Esophagus squamous epithelium (tissue), 5 donors: ENCODE measurements at regions not wholly inside any gene's neighbourhood (a gene's known extent, or its start where the extent isn't known, plus 50 kb on each side); places are given as distances from the start of the nearest gene placed in this dataset.
A peak's percentile ranks its signal among the peaks of the same experiment; 100 is the strongest.

Experiments
- DNase-seq: peaks from one replicate; lab custom pipeline; 2025; lab: John Stamatoyannopoulos, UW
- H3K27ac ChIP-seq, 4 donors: fragments of 200-600 bp; sonication (generic); one replicate each; pipeline ENCODE4 v1.5.1; 2016 to 2019; ENCODE audit warnings: mild to moderate bottlenecking in 1 of 4
- H3K27me3 ChIP-seq, 4 donors: fragments of 200-600 bp; sonication (generic); 1 replicate in 3 of 4; 2 replicates in 1 of 4; pipeline versions ENCODE4 v1.5.1 to v1.6.0; 2017 to 2021; ENCODE audit warnings: antibody characterized with exemption in 1 of 4
- H3K36me3 ChIP-seq, 3 donors: fragments of 200-600 bp; sonication (generic); one replicate each; pipeline ENCODE4 v1.5.1; 2016 to 2019
- H3K4me1 ChIP-seq, 3 donors: fragments of 200-600 bp; sonication (generic); one replicate each; pipeline ENCODE4 v1.5.1; 2017 to 2019
- H3K4me3 ChIP-seq, 4 donors: fragments of 200-600 bp; sonication (generic); 1 replicate in 3 of 4; 2 replicates in 1 of 4; pipeline ENCODE4 v1.5.1; 2016 to 2019; ENCODE audit warnings: mild to moderate bottlenecking in 2 of 4, moderate library complexity in 1 of 4
- H3K9me3 ChIP-seq, 3 donors: fragments of 200-600 bp; sonication (generic); one replicate each; pipeline ENCODE4 v1.5.1; 2016 to 2019
- CTCF ChIP-seq, 6 experiments: fragments of 450-650 bp in 4 of 6; fragments of 200-600 bp in 2 of 6; sonication (generic) in 2 of 6; IDR thresholded peaks; one replicate each; pipeline ENCODE4 v1.5.1; 2016 to 2019; ENCODE audit warnings: antibody characterized with exemption in 6 of 6, mild to moderate bottlenecking in 4 of 6, moderate library complexity in 4 of 6
- POLR2A ChIP-seq, 4 donors: fragments of 450-650 bp; IDR thresholded peaks; one replicate each; pipeline ENCODE4 v1.6.1; 2017; ENCODE audit warnings: antibody characterized with exemption in 4 of 4, mild to moderate bottlenecking in 4 of 4, moderate library complexity in 3 of 4
- WGBS, 2 donors: methylation state at CpG; one replicate each; pipeline ENCODE4 v1.1.5; 2018; 5-methylcytosine and 5-hydroxymethylcytosine counted together
- intact Hi-C: fragments of 100-400 bp; cut with DNase I; formaldehyde crosslinking; loops from one replicate; pipeline ENCODE4 v1.15.0; 2022
- donor health status: DM: yes; HTN: yes; CAD: no.

GRCh38 chr2:20549691-20550348, 101.1 kb downstream of the HS1BP3 start:
- H3K27ac ChIP-seq, result no peak overlapping the region

GRCh38 chr2:20551260-20551944, 99.5 kb downstream of the HS1BP3 start:
- H3K9me3 ChIP-seq, result no peaks in the 10 kb centered on the region
- no peaks in the 10 kb centered on the region for H3K27me3 ChIP-seq
- DNase-seq, result no peak
- peaks cover 0 to 11% (median 0%) of the 10 kb centered on the region in 3 donors for H3K4me1 ChIP-seq
- no peaks in the 10 kb centered on the region for H3K36me3 ChIP-seq
- intact Hi-C loops, result no loop called here
- H3K4me3 ChIP-seq, result no peak overlapping the region
- peak overlapping the region in 1 of 4 donors; percentile 6 for H3K27ac ChIP-seq
- 45 to 73% methylated on average over 4 to 8 of the region's 9 CpGs for WGBS, 2 donors
- TF ChIP-seq POLR2A (IDR thresholded peaks at IDR 0.05) (no peak), CTCF (IDR thresholded peaks at IDR 0.05) (no peak)

More at GRCh38 chr2:20549691-20550348, 101.1 kb downstream of the HS1BP3 start:
- Histone ChIP-seq H3K4me3 (no peak overlapping the region), H3K27me3 (no peaks in the 10 kb centered on the region), H3K36me3 (no peaks in the 10 kb centered on the region), H3K9me3 (peaks cover 0 to 3% (median 0%) of the 10 kb centered on the region in 3 donors), H3K4me1 (peaks cover 0 to 11% (median 0%) of the 10 kb centered on the region in 3 donors)
- DNase-seq, result no peak
- 73 to 82% methylated on average over 1 of the region's 1 CpG for WGBS, 2 donors
- intact Hi-C loops, result no loop called here
- TF ChIP-seq CTCF (IDR thresholded peaks at IDR 0.05) (no peak), POLR2A (IDR thresholded peaks at IDR 0.05) (no peak)

GRCh38 chr2:20551945-20552328, 99.0 kb downstream of the HS1BP3 start:
- Histone ChIP-seq H3K4me3 (no peak overlapping the region), H3K27ac (no peak overlapping the region), H3K27me3 (no peaks in the 10 kb centered on the region), H3K4me1 (peaks cover 0 to 11% (median 0%) of the 10 kb centered on the region in 3 donors), H3K9me3 (no peaks in the 10 kb centered on the region), H3K36me3 (no peaks in the 10 kb centered on the region)
- TF ChIP-seq CTCF (IDR thresholded peaks at IDR 0.05) (no peak), POLR2A (IDR thresholded peaks at IDR 0.05) (no peak)
- intact Hi-C loops, result no loop called here
- WGBS, 2 donors, result 76 to 87% methylated on average over 5 of the region's 5 CpGs
- no peak for DNase-seq

- WGBS, 2 donors, result 58 to 80% methylated on average over 3 of the region's 3 CpGs
- Histone ChIP-seq H3K4me1 (peaks cover 0 to 11% (median 0%) of the 10 kb centered on the region in 3 donors), H3K4me3 (no peak overlapping the region), H3K36me3 (no peaks in the 10 kb centered on the region), H3K9me3 (no peaks in the 10 kb centered on the region), H3K27ac (no peak overlapping the region), H3K27me3 (no peaks in the 10 kb centered on the region)
- DNase-seq, result no peak
- no peak for TF ChIP-seq POLR2A (IDR thresholded peaks at IDR 0.05)
- no peak for TF ChIP-seq CTCF (IDR thresholded peaks at IDR 0.05)
- intact Hi-C loops, result no loop called here
Observed at GRCh38 chr2:20552847-20553246, 98.1 kb downstream of the HS1BP3 start.

GRCh38 chr2:20553580-20553979, 97.3 kb downstream of the HS1BP3 start:
- H3K4me1 ChIP-seq, result peaks cover 0 to 11% (median 0%) of the 10 kb centered on the region in 3 donors
- no peak overlapping the region for H3K27ac ChIP-seq
- no peaks in the 10 kb centered on the region for H3K9me3 ChIP-seq
- no peaks in the 10 kb centered on the region for H3K27me3 ChIP-seq
- H3K4me3 ChIP-seq, result no peak overlapping the region
- TF ChIP-seq POLR2A (IDR thresholded peaks at IDR 0.05), result no peak
- TF ChIP-seq CTCF (IDR thresholded peaks at IDR 0.05), result no peak
- WGBS, 2 donors, result 70 to 72% methylated on average over 5 of the region's 5 CpGs
- DNase-seq, result no peak
- intact Hi-C loops, result no loop called here
- no peaks in the 10 kb centered on the region for H3K36me3 ChIP-seq
